HuH-7 (cell line): ENCODE measurements at regions not wholly inside any gene's neighbourhood (a gene's known extent, or its start where the extent isn't known, plus 50 kb on each side); places are given as distances from the start of the nearest gene placed in this dataset.

Experiments used
- DNase-seq: peaks from one replicate; pipeline ENCODE4 v3.0.0; 2011; ENCODE audit warnings: low spot score

GRCh38 chr4:96186593-96186992, 346.7 kb downstream of the PDHA2 start:
- DNase-seq, result no peak

GRCh38 chr4:96189761-96190160, 349.9 kb downstream of the PDHA2 start:
- DNase-seq, result no peak

- no peak for DNase-seq
These were observed 353.2 kb downstream of the PDHA2 start for GRCh38 chr4:96193061-96193460.

- DNase-seq, result no peak
These were observed 355.1 kb downstream of the PDHA2 start for GRCh38 chr4:96194993-96195392.

GRCh38 chr4:96205143-96205936, 365.4 kb downstream of the PDHA2 start:
- no peak for DNase-seq

- DNase-seq, result no peak
These were observed 387.6 kb downstream of the PDHA2 start for GRCh38 chr4:96227515-96227914.

GRCh38 chr4:96228463-96228862, 388.6 kb downstream of the PDHA2 start:
- peak; percentile 3 for DNase-seq

GRCh38 chr4:96240041-96240440, 400.1 kb downstream of the PDHA2 start:
- no peak for DNase-seq

GRCh38 chr4:96241819-96242218, 401.9 kb downstream of the PDHA2 start:
- DNase-seq, result no peak

- no peak for DNase-seq
These were observed 407.2 kb downstream of the PDHA2 start for GRCh38 chr4:96247096-96247495.

GRCh38 chr4:96248225-96248624, 408.3 kb downstream of the PDHA2 start:
- DNase-seq, result no peak

- no peak for DNase-seq
These were observed 420.3 kb downstream of the PDHA2 start for GRCh38 chr4:96260064-96260682.

GRCh38 chr4:96262057-96262456, 422.2 kb downstream of the PDHA2 start:
- DNase-seq, result no peak

GRCh38 chr4:96263291-96263690, 423.4 kb downstream of the PDHA2 start:
- DNase-seq, result no peak

GRCh38 chr4:96264941-96265463, 425.1 kb downstream of the PDHA2 start:
- DNase-seq, result no peak

GRCh38 chr4:96293806-96294205, 453.9 kb downstream of the PDHA2 start:
- DNase-seq, result peak; percentile 0

- no peak for DNase-seq
These were observed 455.3 kb downstream of the PDHA2 start for GRCh38 chr4:96295143-96295741.

GRCh38 chr4:96301715-96302114, 461.8 kb downstream of the PDHA2 start:
- no peak for DNase-seq

- DNase-seq, result peak; percentile 0
These were observed 465.1 kb downstream of the PDHA2 start for GRCh38 chr4:96305030-96305429.

- no peak for DNase-seq
These were observed 472.3 kb downstream of the PDHA2 start for GRCh38 chr4:96312046-96312685.

GRCh38 chr4:96315815-96316214, 475.9 kb downstream of the PDHA2 start:
- no peak for DNase-seq

- DNase-seq, result no peak
These were observed 476.9 kb downstream of the PDHA2 start for GRCh38 chr4:96316776-96317175.

GRCh38 chr4:96317891-96318290, 478.0 kb downstream of the PDHA2 start:
- DNase-seq, result no peak
